ENCODE measurements at regions not wholly inside any gene's neighbourhood (a gene's known extent, or its start where the extent isn't known, plus 50 kb on each side); places are given as distances from the start of the nearest gene placed in this dataset.

DNA sequence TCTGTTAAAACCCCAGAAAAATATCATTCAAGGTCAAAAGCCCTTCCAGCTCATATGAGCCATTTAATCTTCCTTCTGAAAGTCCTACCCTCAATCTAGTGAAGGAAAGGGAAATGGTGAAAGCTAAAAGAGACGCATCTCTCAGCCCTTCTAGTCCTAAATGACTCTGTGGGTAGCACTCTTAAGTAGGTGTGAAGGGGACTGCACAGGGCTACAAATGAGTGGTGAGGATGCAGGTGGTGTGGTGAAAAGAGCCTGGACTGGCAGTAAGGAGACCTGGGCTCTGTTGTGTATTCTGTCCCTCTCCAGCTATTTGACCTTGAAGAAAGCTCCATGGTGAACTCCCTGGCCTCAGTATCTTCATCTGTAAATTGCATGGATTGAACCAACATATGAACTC, 671.8 kb upstream of the DIPK2B start:
- no peaks in the 10 kb centered on the region for H4K20me1 ChIP-seq (ENCODE audit: insufficient read depth, low read length)
- DNase-seq (no peak), ATAC-seq (ENCODE audit: low read depth) (no peak)
- H3K27ac ChIP-seq (ENCODE audit: insufficient read depth, low read length) = no peak overlapping the region
- H3K23ac ChIP-seq (ENCODE audit: low read depth, low read length) = no peak overlapping the region
- H2AFZ ChIP-seq (replicated peaks; ENCODE audit: low read length, poor library complexity) = no peak overlapping the region
- no peaks in the 10 kb centered on the region for H3K79me1 ChIP-seq (ENCODE audit: low read depth in 1 of 2, low read length in 2 of 2)
- H3K4me2 ChIP-seq (ENCODE audit: low read depth, low read length) = no peak overlapping the region
- H4K91ac ChIP-seq (ENCODE audit: insufficient read depth, low read depth, low read length) = no peak overlapping the region
- no peaks in the 10 kb centered on the region for H3K9me1 ChIP-seq (ENCODE audit: insufficient read depth, low read length)
- WGBS, 2 experiments (ENCODE audit: extremely low coverage in 2 of 2, insufficient read length in 1 of 2) = no CpG with 5 or more reads among the region's 1 CpG
- H3K4ac ChIP-seq (ENCODE audit: low read depth, low read length) = no peak overlapping the region
- in situ Hi-C loops (cut with MboI; ENCODE audit: low sequenced_read_pairs) (no loop called here), dilution Hi-C loops (cut with HindIII; ENCODE audit: low sequenced_read_pairs, unreplicated experiment) (no loop called here), intact Hi-C loops (cut with micrococcal nuclease) (no loop called here)
- H3K4me3 ChIP-seq (ENCODE audit: insufficient read depth, low read depth, low read length) = no peak overlapping the region
- BruUV-seq (replicated peaks) = no TSS peak
- no peaks in the 10 kb centered on the region for H3K36me3 ChIP-seq (ENCODE audit: control insufficient read depth, insufficient read depth, low read length)
- H2BK5ac ChIP-seq (ENCODE audit: low read depth, low read length, poor library complexity, severe bottlenecking) = no peak overlapping the region
- no peak overlapping the region for H4K8ac ChIP-seq (ENCODE audit: low read depth in 2 of 2, low read length in 2 of 2)
- H2BK20ac ChIP-seq (ENCODE audit: low read depth, low read length) = no peak overlapping the region
- no peak overlapping the region for H3K14ac ChIP-seq (replicated peaks; ENCODE audit: low read depth, low read length)
- H3K56ac ChIP-seq (ENCODE audit: extremely low read depth, insufficient read depth, low read length) = no peak overlapping the region
- no peak overlapping the region for H2AK5ac ChIP-seq (ENCODE audit: low read depth, low read length)
- no peaks in the 10 kb centered on the region for H3K4me1 ChIP-seq (ENCODE audit: control insufficient read depth, insufficient read depth, low read length)
- H2AK9ac ChIP-seq (replicated peaks; ENCODE audit: low read depth, low read length, poor library complexity) = no peak overlapping the region
- H3K18ac ChIP-seq (ENCODE audit: low read depth, low read length) = no peak overlapping the region
- TF ChIP-seq CEBPB (IDR thresholded peaks at IDR 0.05; ENCODE audit: low read depth, low read length) (no peak), CHD1 (IDR thresholded peaks at IDR 0.05; ENCODE audit: low read depth, low read length) (no peak), POLR2A (IDR thresholded peaks at IDR 0.05; ENCODE audit: low read depth, low read length) (no peak), NFE2L2 (IDR thresholded peaks at IDR 0.05; ENCODE audit: low read depth, low read length) (no peak), RAD21 (IDR thresholded peaks at IDR 0.05; ENCODE audit: low read length) (no peak), SMC3 (IDR thresholded peaks at IDR 0.05; ENCODE audit: low read depth, low read length) (no peak), MAFK (IDR thresholded peaks at IDR 0.05; ENCODE audit: low read depth, low read length) (no peak), RFX5 (IDR thresholded peaks at IDR 0.05; ENCODE audit: low read depth, low read length) (no peak), RCOR1 (IDR thresholded peaks at IDR 0.05; ENCODE audit: insufficient replicate concordance, low read length) (no peak), MXI1 (IDR thresholded peaks at IDR 0.05; ENCODE audit: borderline replicate concordance, low read depth, low read length) (no peak), MAZ (IDR thresholded peaks at IDR 0.05; ENCODE audit: borderline replicate concordance, low read depth, low read length) (no peak)
- TF ChIP-seq, protein P1, sequence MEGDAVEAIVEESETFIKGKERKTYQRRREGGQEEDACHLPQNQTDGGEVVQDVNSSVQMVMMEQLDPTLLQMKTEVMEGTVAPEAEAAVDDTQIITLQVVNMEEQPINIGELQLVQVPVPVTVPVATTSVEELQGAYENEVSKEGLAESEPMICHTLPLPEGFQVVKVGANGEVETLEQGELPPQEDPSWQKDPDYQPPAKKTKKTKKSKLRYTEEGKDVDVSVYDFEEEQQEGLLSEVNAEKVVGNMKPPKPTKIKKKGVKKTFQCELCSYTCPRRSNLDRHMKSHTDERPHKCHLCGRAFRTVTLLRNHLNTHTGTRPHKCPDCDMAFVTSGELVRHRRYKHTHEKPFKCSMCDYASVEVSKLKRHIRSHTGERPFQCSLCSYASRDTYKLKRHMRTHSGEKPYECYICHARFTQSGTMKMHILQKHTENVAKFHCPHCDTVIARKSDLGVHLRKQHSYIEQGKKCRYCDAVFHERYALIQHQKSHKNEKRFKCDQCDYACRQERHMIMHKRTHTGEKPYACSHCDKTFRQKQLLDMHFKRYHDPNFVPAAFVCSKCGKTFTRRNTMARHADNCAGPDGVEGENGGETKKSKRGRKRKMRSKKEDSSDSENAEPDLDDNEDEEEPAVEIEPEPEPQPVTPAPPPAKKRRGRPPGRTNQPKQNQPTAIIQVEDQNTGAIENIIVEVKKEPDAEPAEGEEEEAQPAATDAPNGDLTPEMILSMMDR (conservative IDR thresholded peaks at IDR 0.05; ENCODE audit: low read depth, low read length) = no peak
- TF ChIP-seq, protein P2, sequence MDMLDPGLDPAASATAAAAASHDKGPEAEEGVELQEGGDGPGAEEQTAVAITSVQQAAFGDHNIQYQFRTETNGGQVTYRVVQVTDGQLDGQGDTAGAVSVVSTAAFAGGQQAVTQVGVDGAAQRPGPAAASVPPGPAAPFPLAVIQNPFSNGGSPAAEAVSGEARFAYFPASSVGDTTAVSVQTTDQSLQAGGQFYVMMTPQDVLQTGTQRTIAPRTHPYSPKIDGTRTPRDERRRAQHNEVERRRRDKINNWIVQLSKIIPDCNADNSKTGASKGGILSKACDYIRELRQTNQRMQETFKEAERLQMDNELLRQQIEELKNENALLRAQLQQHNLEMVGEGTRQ (IDR thresholded peaks at IDR 0.05; ENCODE audit: low read depth, low read length) = no peak
- TF ChIP-seq, protein P3, sequence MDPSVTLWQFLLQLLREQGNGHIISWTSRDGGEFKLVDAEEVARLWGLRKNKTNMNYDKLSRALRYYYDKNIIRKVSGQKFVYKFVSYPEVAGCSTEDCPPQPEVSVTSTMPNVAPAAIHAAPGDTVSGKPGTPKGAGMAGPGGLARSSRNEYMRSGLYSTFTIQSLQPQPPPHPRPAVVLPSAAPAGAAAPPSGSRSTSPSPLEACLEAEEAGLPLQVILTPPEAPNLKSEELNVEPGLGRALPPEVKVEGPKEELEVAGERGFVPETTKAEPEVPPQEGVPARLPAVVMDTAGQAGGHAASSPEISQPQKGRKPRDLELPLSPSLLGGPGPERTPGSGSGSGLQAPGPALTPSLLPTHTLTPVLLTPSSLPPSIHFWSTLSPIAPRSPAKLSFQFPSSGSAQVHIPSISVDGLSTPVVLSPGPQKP (IDR thresholded peaks at IDR 0.05; ENCODE audit: borderline replicate concordance, low read depth, low read length) = no peak
- CTCF ChIA-PET = no interaction called here
- H2BK120ac ChIP-seq (ENCODE audit: low read depth, low read length) = no peak overlapping the region
- H3K9ac ChIP-seq (ENCODE audit: low read depth, low read length) = no peak overlapping the region
- H2BK15ac ChIP-seq (ENCODE audit: low read depth, low read length) = no peak overlapping the region
- no peak overlapping the region for H4K5ac ChIP-seq (ENCODE audit: low read depth, low read length)
- H3K9me3 ChIP-seq (ENCODE audit: control insufficient read depth, insufficient read depth, low read length) = no peaks in the 10 kb centered on the region
- POLR2A ChIA-PET (ENCODE audit: unreplicated experiment) = no interaction called here
- peaks cover 12% of the 10 kb centered on the region for H3K27me3 ChIP-seq (ENCODE audit: control insufficient read depth, insufficient read depth, low read length)

Data from IMR-90 (cell line).